DOHH2 (cell line): ENCODE measurements at regions not wholly inside any gene's neighbourhood (a gene's known extent, or its start where the extent isn't known, plus 50 kb on each side); places are given as distances from the start of the nearest gene placed in this dataset.
"Not testable (repeated sequence)": the region's sequence is repeated elsewhere in the genome, so short reads cannot be mapped to it uniquely, and the experiment has no call there.

Experiments
- H3F3A ChIP-seq: fragments of 200-600 bp; sonication (generic), shearing (Covaris generic); 2 replicates; pipeline ENCODE4 v1.6.0; 2016; ENCODE audit warnings: antibody characterized with exemption, mild to moderate bottlenecking; ENCODE audit not compliant: control insufficient read depth, insufficient read depth
- H3K27ac ChIP-seq: fragments of 200-600 bp; sonication (generic); 2 replicates; pipeline ENCODE4 v1.5.1; 2014; ENCODE audit warnings: low read depth, mild to moderate bottlenecking, low read length, moderate library complexity
- H3K27me3 ChIP-seq: fragments of 200-600 bp; sonication (generic); 2 replicates; pipeline ENCODE4 v1.6.1; 2014; ENCODE audit warnings: mild to moderate bottlenecking, low read length, mixed read lengths; ENCODE audit not compliant: control insufficient read depth
- H3K36me3 ChIP-seq: fragments of 200-600 bp; sonication (generic); 2 replicates; pipeline ENCODE4 v1.6.1; 2014; ENCODE audit warnings: mild to moderate bottlenecking, low read length, moderate library complexity, mixed read lengths; ENCODE audit not compliant: control insufficient read depth
- H3K4me1 ChIP-seq: fragments of 200-600 bp; sonication (generic); 2 replicates; pipeline ENCODE4 v1.6.1; 2014; ENCODE audit warnings: mild to moderate bottlenecking, low read length, mixed read lengths; ENCODE audit not compliant: control insufficient read depth
- H3K4me2 ChIP-seq: fragments of 200-600 bp; sonication (generic); 2 replicates; pipeline ENCODE4 v1.6.0; 2014; ENCODE audit warnings: mild to moderate bottlenecking, low read length, moderate library complexity
- H3K4me3 ChIP-seq: fragments of 200-600 bp; sonication (generic); 2 replicates; pipeline ENCODE4 v1.5.1; 2014; ENCODE audit warnings: mild to moderate bottlenecking, low read length, mixed read lengths
- H3K79me2 ChIP-seq: fragments of 200-600 bp; sonication (generic); 2 replicates; pipeline ENCODE4 v1.6.1; 2014; ENCODE audit warnings: mild to moderate bottlenecking, low read length, mixed read lengths; ENCODE audit not compliant: control insufficient read depth
- H3K9me2 ChIP-seq: fragments of 200-600 bp; sonication (generic); replicated peaks from 2 replicates; pipeline ENCODE4 v1.6.1; 2014; ENCODE audit warnings: mild to moderate bottlenecking, low read length, mixed read lengths; ENCODE audit not compliant: control insufficient read depth
- H3K9me3 ChIP-seq: fragments of 200-600 bp; sonication (generic); 2 replicates; pipeline ENCODE4 v1.6.1; 2014; ENCODE audit warnings: antibody characterized with exemption, low read length, mixed read lengths; ENCODE audit not compliant: control insufficient read depth, insufficient read depth
- H4K20me1 ChIP-seq: fragments of 200-600 bp; sonication (generic); 2 replicates; pipeline ENCODE4 v1.6.0; 2014; ENCODE audit warnings: low read depth, mild to moderate bottlenecking, antibody characterized with exemption, low read length, moderate library complexity; ENCODE audit not compliant: control insufficient read depth, insufficient read depth
- EZH2phosphoT487 ChIP-seq: fragments of 200-600 bp; sonication (generic); IDR thresholded peaks from 2 replicates; pipeline ENCODE4 v1.6.1; 2017; ENCODE audit warnings: borderline replicate concordance, mild to moderate bottlenecking, antibody characterized with exemption, low read length, moderate library complexity, mixed read lengths
- TF ChIP-seq, protein P1 (sequence below): fragments of 200-600 bp; sonication (generic); IDR thresholded peaks from one replicate; pipeline ENCODE4 v1.5.1; 2014; ENCODE audit warnings: antibody characterized with exemption, mild to moderate bottlenecking, low read depth, low read length; ENCODE audit not compliant: poor library complexity, severe bottlenecking

GRCh38 chr1:106366627-106367319 is 689.7 kb upstream of the PRMT6 start:
- Histone ChIP-seq H3F3A (no peaks in the 10 kb centered on the region), H3K4me1 (no peaks in the 10 kb centered on the region), H3K4me2 (no peak overlapping the region), H3K36me3 (no peaks in the 10 kb centered on the region), H3K4me3 (no peak overlapping the region), H3K9me3 (no peaks in the 10 kb centered on the region), H3K27me3 (no peaks in the 10 kb centered on the region), H4K20me1 (no peaks in the 10 kb centered on the region), H3K9me2 (no peaks in the 10 kb centered on the region), H3K79me2 (no peaks in the 10 kb centered on the region), H3K27ac (no peak overlapping the region)
- TF ChIP-seq, protein P1, sequence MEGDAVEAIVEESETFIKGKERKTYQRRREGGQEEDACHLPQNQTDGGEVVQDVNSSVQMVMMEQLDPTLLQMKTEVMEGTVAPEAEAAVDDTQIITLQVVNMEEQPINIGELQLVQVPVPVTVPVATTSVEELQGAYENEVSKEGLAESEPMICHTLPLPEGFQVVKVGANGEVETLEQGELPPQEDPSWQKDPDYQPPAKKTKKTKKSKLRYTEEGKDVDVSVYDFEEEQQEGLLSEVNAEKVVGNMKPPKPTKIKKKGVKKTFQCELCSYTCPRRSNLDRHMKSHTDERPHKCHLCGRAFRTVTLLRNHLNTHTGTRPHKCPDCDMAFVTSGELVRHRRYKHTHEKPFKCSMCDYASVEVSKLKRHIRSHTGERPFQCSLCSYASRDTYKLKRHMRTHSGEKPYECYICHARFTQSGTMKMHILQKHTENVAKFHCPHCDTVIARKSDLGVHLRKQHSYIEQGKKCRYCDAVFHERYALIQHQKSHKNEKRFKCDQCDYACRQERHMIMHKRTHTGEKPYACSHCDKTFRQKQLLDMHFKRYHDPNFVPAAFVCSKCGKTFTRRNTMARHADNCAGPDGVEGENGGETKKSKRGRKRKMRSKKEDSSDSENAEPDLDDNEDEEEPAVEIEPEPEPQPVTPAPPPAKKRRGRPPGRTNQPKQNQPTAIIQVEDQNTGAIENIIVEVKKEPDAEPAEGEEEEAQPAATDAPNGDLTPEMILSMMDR: no peak
- no peak for TF ChIP-seq EZH2phosphoT487

DNA sequence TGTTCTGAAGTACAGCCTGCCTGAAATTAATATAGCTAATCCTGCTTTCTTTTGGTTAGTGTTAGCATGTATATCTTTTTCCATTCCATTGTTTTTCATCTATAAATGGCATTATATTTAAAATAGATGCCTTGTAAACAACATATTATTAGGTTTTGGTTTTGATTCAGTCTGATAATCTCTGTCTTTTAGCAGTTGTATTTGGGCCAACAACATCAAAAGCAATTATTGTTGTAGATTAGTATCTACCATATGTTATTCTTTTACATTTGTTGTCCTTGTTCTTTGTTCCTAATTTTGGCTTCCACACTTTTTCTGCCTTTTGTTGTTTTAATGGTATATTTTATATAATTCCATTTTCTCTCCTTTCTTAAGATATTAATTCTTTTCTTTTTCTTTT is 678.2 kb upstream of the PRMT6 start:
- TF ChIP-seq, protein P1: no peak
- no peak for TF ChIP-seq EZH2phosphoT487
- Histone ChIP-seq H3K27ac (no peak overlapping the region), H3K27me3 (no peaks in the 10 kb centered on the region; the same call in 1 of the 2 replicates), H3K4me1 (no peaks in the 10 kb centered on the region), H3K36me3 (no peaks in the 10 kb centered on the region), H3F3A (no peaks in the 10 kb centered on the region), H3K9me3 (no peaks in the 10 kb centered on the region), H3K4me2 (no peak overlapping the region), H3K79me2 (no peaks in the 10 kb centered on the region), H4K20me1 (no peaks in the 10 kb centered on the region), H3K4me3 (no peak overlapping the region), H3K9me2 (no peaks in the 10 kb centered on the region)

DNA sequence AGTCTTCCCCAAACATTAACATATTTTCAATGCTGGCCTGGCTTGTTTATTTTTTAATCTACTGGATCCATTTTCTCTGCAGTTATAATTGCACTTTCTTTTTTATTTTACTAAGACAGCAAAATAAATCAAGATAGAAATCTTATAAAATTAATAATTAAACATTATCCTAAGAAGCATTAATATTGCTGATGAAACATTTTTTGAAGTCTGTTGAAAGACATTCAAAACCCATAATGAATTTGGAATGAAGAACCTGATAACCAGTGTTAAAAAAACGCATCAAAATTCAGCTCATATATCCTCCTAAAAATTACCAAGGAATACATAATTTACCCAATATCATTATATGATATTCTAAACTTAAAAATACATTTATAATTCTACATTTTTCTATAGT is 675.7 kb upstream of the PRMT6 start:
- no peak overlapping the region for H3K27ac ChIP-seq
- no peaks in the 10 kb centered on the region for H3K79me2 ChIP-seq
- no peaks in the 10 kb centered on the region; the same call in 1 of the 2 replicates for H3K27me3 ChIP-seq
- no peaks in the 10 kb centered on the region for H4K20me1 ChIP-seq
- H3K4me1 ChIP-seq: no peaks in the 10 kb centered on the region
- no peak overlapping the region for H3K4me3 ChIP-seq
- no peak overlapping the region for H3K4me2 ChIP-seq
- no peaks in the 10 kb centered on the region for H3K9me2 ChIP-seq
- no peak for TF ChIP-seq EZH2phosphoT487
- TF ChIP-seq, protein P1: no peak
- no peaks in the 10 kb centered on the region for H3F3A ChIP-seq
- H3K9me3 ChIP-seq: no peaks in the 10 kb centered on the region
- no peaks in the 10 kb centered on the region for H3K36me3 ChIP-seq

- not testable (repeated sequence) for H3K4me2 ChIP-seq, H4K20me1 ChIP-seq, H3K36me3 ChIP-seq, H3K9me3 ChIP-seq, H3K4me1 ChIP-seq, H3K4me3 ChIP-seq, H3K9me2 ChIP-seq, H3F3A ChIP-seq, H3K27ac ChIP-seq, H3K79me2 ChIP-seq, H3K27me3 ChIP-seq
Measured at GRCh38 chr1:106389160-106389559, 667.3 kb upstream of the PRMT6 start.
